Lung microvascular endothelial cell (primary cell): ENCODE measurements at regions not wholly inside any gene's neighbourhood (a gene's known extent, or its start where the extent isn't known, plus 50 kb on each side); places are given as distances from the start of the nearest gene placed in this dataset.

ENCODE experiments used
- DNase-seq, 2 donors: peaks; one replicate each; pipeline versions ENCODE4 v3.0.0 to v3.0.0-alpha.2; 2010; ENCODE audit warnings: low read depth in 2 of 2

- DNase-seq: no peak
Measured at GRCh38 chr4:100970414-100970813, 376.9 kb downstream of the PPP3CA start.

- no peak for DNase-seq
Measured at GRCh38 chr4:100969925-100970324, 377.4 kb downstream of the PPP3CA start.

- no peak for DNase-seq
Measured at GRCh38 chr4:100968046-100968445, 379.3 kb downstream of the PPP3CA start.

- DNase-seq: no peak
Measured at GRCh38 chr4:100963627-100964026, 383.7 kb downstream of the PPP3CA start.

- DNase-seq: no peak
Measured at GRCh38 chr4:100962698-100963097, 384.6 kb downstream of the PPP3CA start.

- DNase-seq: no peak
Measured at GRCh38 chr4:100960232-100960631, 387.1 kb downstream of the PPP3CA start.

GRCh38 chr4:100954046-100954445, 393.3 kb downstream of the PPP3CA start:
- no peak for DNase-seq

- no peak for DNase-seq
Measured at GRCh38 chr4:100953616-100954015, 393.7 kb downstream of the PPP3CA start.

- no peak for DNase-seq
Measured at GRCh38 chr4:100952590-100952989, 394.7 kb downstream of the PPP3CA start.

GRCh38 chr4:100949350-100949935, 397.9 kb downstream of the PPP3CA start:
- DNase-seq: no peak

GRCh38 chr4:100948911-100949310, 398.4 kb downstream of the PPP3CA start:
- DNase-seq: no peak

GRCh38 chr4:100945789-100946188, 401.5 kb downstream of the PPP3CA start:
- no peak for DNase-seq

GRCh38 chr4:100938698-100939097, 408.6 kb downstream of the PPP3CA start:
- no peak for DNase-seq

- peak in 1 of 2 donors; percentile 2 for DNase-seq
Measured at GRCh38 chr4:100936661-100937375, 410.5 kb downstream of the PPP3CA start.

GRCh38 chr4:100935090-100935489, 412.2 kb downstream of the PPP3CA start:
- peak; percentile 21 to 46 for DNase-seq

- peak in 1 of 2 donors; percentile 28 for DNase-seq
Measured at GRCh38 chr4:100933628-100934027, 413.7 kb downstream of the PPP3CA start.

GRCh38 chr4:100929758-100930157, 411.9 kb upstream of the EMCN start:
- no peak for DNase-seq

- no peak for DNase-seq
Measured at GRCh38 chr4:100929135-100929534, 411.3 kb upstream of the EMCN start.

- no peak for DNase-seq
Measured at GRCh38 chr4:100926039-100926717, 408.4 kb upstream of the EMCN start.

GRCh38 chr4:100913685-100914084, 395.9 kb upstream of the EMCN start:
- no peak for DNase-seq

- no peak for DNase-seq
Measured at GRCh38 chr4:100908540-100908939, 390.7 kb upstream of the EMCN start.
